Activated B cell treated with CpG ODN at 0.5 μM for 24 hours (primary cell): ENCODE measurements at regions not wholly inside any gene's neighbourhood (a gene's known extent, or its start where the extent isn't known, plus 50 kb on each side); places are given as distances from the start of the nearest gene placed in this dataset.

Experiments used
- ATAC-seq: fragments of 200-7000 bp; cut with Tn5 transposase; one replicate; pipeline ENCODE4 v1.10.0; 2021; ENCODE audit warnings: low read depth, mild to moderate bottlenecking, moderate library complexity
- CTCF ChIA-PET: fragments of 350-600 bp; sonication (Branson Sonifier 250); formaldehyde crosslinking; loops from one replicate; lab custom pipeline; 2021; ENCODE audit warnings: antibody characterized with exemption; lab: Charles Lee
- POLR2A ChIA-PET: fragments of 350-600 bp; sonication (Branson Sonifier 250); formaldehyde crosslinking; loops from one replicate; lab custom pipeline; 2021; ENCODE audit warnings: antibody characterized with exemption; lab: Charles Lee
- DNase-seq: peaks from one replicate; pipeline ENCODE4 v3.0.0; 2022
- H3K27ac Mint-ChIP-seq: one replicate; pipeline ENCODE4 v1.8.0; 2020; ENCODE audit warnings: mixed read lengths
- H3K27me3 Mint-ChIP-seq: one replicate; pipeline ENCODE4 v1.8.0; 2021; ENCODE audit warnings: mixed read lengths
- H3K36me3 Mint-ChIP-seq: one replicate; pipeline ENCODE4 v1.8.0; 2021; ENCODE audit warnings: low read depth, mixed read lengths
- H3K4me1 Mint-ChIP-seq: one replicate; pipeline ENCODE4 v1.8.0; 2021; ENCODE audit warnings: mixed read lengths
- H3K4me3 Mint-ChIP-seq: one replicate; pipeline ENCODE4 v1.8.0; 2020; ENCODE audit warnings: mild to moderate bottlenecking, mixed read lengths
- H3K9me3 Mint-ChIP-seq: one replicate; pipeline ENCODE4 v1.8.0; 2020; ENCODE audit warnings: mixed read lengths
- CTCF ChIP-seq: fragments of 200-600 bp; IDR thresholded peaks from one replicate; pipeline ENCODE4 v1.8.0; 2022; ENCODE audit warnings: antibody characterized with exemption, mild to moderate bottlenecking
- intact Hi-C: fragments of 100-400 bp; cut with micrococcal nuclease; formaldehyde crosslinking; loops from one replicate; pipeline ENCODE4 v1.15.1; 2024

GRCh38 chr12:19689226-19689625 lies 249.9 kb downstream of the AEBP2 start:
- ATAC-seq = no peak
- no peak overlapping the region for H3K4me3 Mint-ChIP-seq
- no peaks in the 10 kb centered on the region for H3K27me3 Mint-ChIP-seq

DNA sequence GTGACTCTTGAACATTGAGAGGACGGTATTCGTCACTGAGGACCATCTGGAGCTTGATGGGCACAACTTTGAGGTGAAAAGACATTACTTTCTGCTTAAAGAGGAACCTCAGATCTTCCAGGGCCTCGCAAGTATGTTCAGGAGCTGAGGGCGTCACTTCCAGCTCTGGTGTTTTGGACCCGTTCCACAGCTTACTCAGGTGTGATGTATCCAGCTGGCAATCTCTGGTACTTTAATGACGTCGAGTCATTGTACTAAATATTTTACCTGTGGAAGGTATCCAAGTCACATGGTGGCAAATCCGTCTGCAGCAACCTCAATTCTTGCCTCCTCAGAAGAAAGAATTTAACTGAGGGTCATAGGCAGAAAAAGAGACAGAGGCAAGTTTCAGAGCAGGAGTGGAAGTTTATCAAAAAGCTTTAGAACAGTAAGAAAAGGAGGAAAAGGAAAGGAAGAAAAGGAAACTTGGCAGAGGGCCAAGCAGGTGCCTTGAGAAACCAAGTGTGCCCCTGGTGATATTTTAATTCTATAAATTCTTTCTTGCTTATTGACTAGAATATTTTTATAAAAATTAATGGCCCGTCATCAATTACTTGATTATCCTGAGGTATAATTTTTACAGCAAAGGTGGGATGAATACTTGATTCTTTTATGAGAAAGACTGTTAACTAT lies 250.6 kb downstream of the AEBP2 start:
- no peak for TF ChIP-seq CTCF
- Mint-ChIP-seq H3K4me3 (no peak overlapping the region), H3K4me1 (no peaks in the 10 kb centered on the region), H3K27ac (no peak overlapping the region), H3K9me3 (no peaks in the 10 kb centered on the region), H3K36me3 (no peaks in the 10 kb centered on the region), H3K27me3 (no peaks in the 10 kb centered on the region)
- DNase-seq = no peak
- CTCF ChIA-PET = no interaction called here
- no peak for ATAC-seq
- intact Hi-C loops = no loop called here
- POLR2A ChIA-PET = no interaction called here

More at GRCh38 chr12:19689226-19689625, 249.9 kb downstream of the AEBP2 start:
- Mint-ChIP-seq H3K27ac (no peak overlapping the region), H3K4me1 (no peaks in the 10 kb centered on the region), H3K9me3 (no peaks in the 10 kb centered on the region), H3K36me3 (no peaks in the 10 kb centered on the region)
- CTCF ChIA-PET = no interaction called here
- DNase-seq = no peak
- POLR2A ChIA-PET = no interaction called here
- TF ChIP-seq CTCF = no peak
- intact Hi-C loops = no loop called here

DNA sequence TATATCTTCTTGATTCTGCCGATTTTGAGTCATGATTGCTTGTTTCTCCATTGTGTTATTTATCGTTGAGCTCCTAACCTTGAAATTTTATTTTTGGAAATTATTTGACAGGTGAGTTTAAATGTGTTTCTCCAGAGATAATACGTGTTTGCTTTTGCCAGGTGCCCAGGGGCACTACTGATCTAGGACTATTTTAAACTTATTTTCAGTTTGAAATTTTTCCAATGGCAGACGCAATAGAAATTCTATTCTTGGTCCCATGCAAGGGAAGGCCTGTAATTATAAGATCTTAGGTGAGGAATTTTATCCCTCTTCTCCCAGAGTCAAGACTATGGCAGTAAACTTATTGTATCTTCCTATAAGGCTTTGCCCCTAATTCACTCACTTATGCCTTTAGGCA lies 252.8 kb downstream of the AEBP2 start:
- H3K27ac Mint-ChIP-seq = no peak overlapping the region
- no peak for TF ChIP-seq CTCF
- POLR2A ChIA-PET = no interaction called here

DNA sequence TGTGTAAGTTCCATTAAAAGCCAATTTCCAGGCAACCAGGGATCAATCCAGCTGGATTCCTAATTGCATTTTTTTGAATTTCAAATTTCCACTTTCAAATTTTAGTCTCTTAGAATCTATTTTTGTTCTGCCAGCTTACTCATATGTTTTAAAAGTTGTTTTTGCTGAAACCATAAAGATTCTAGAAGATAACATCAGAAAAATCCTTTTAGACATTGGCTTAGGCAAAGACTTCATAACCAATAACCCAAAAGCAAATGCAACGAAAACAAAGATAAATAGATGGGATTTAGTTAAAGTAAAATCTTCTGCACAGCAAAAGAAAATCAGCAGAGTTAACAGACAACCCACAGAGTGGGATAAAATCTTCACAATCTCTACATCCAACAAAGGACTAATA lies 253.3 kb downstream of the AEBP2 start:
- Mint-ChIP-seq H3K9me3 (no peaks in the 10 kb centered on the region), H3K27ac (no peak overlapping the region), H3K36me3 (no peaks in the 10 kb centered on the region), H3K27me3 (no peaks in the 10 kb centered on the region), H3K4me3 (no peak overlapping the region), H3K4me1 (no peaks in the 10 kb centered on the region)
- CTCF ChIA-PET = no interaction called here
- DNase-seq = no peak
- POLR2A ChIA-PET = no interaction called here
- intact Hi-C loops = no loop called here
- no peak for TF ChIP-seq CTCF
- ATAC-seq = no peak

More for the DNA sequence above, 252.8 kb downstream of the AEBP2 start:
- ATAC-seq = no peak
- DNase-seq = no peak
- H3K9me3 Mint-ChIP-seq = no peaks in the 10 kb centered on the region
- CTCF ChIA-PET = no interaction called here
- H3K27me3 Mint-ChIP-seq = no peaks in the 10 kb centered on the region
- intact Hi-C loops = no loop called here
- no peaks in the 10 kb centered on the region for H3K4me1 Mint-ChIP-seq
- H3K36me3 Mint-ChIP-seq = no peaks in the 10 kb centered on the region
- no peak overlapping the region for H3K4me3 Mint-ChIP-seq

- ATAC-seq (no peak), DNase-seq (no peak)
- H3K27me3 Mint-ChIP-seq = no peaks in the 10 kb centered on the region
- no peaks in the 10 kb centered on the region for H3K36me3 Mint-ChIP-seq
- H3K4me1 Mint-ChIP-seq = no peaks in the 10 kb centered on the region
- intact Hi-C loops = no loop called here
- no peak overlapping the region for H3K27ac Mint-ChIP-seq
- no peak for TF ChIP-seq CTCF
- CTCF ChIA-PET = no interaction called here
- POLR2A ChIA-PET = no interaction called here
- peaks cover 3% of the 10 kb centered on the region for H3K9me3 Mint-ChIP-seq
- H3K4me3 Mint-ChIP-seq = no peak overlapping the region
These were observed 255.3 kb downstream of the AEBP2 start for GRCh38 chr12:19694627-19695026.
